Endothelial cell (in vitro differentiated cells): ENCODE measurements at regions not wholly inside any gene's neighbourhood (a gene's known extent, or its start where the extent isn't known, plus 50 kb on each side); places are given as distances from the start of the nearest gene placed in this dataset.

ENCODE experiments used
- DNase-seq: peaks from one replicate; pipeline ENCODE4 v3.0.0; 2021; ENCODE audit warnings: low spot score
- H3K27ac Mint-ChIP-seq: one replicate; pipeline ENCODE4 v1.8.0; 2021; ENCODE audit warnings: mixed read lengths, inconsistent platforms; ENCODE audit not compliant: unreplicated experiment
- H3K27me3 Mint-ChIP-seq: one replicate; pipeline ENCODE4 v1.8.0; 2021; ENCODE audit warnings: mild to moderate bottlenecking, moderate library complexity, mixed read lengths, inconsistent platforms; ENCODE audit not compliant: unreplicated experiment
- H3K36me3 Mint-ChIP-seq: one replicate; pipeline ENCODE4 v1.8.0; 2021; ENCODE audit warnings: mild to moderate bottlenecking, low read depth, mixed read lengths, inconsistent platforms; ENCODE audit not compliant: unreplicated experiment
- H3K4me1 Mint-ChIP-seq: one replicate; pipeline ENCODE4 v1.8.0; 2021; ENCODE audit warnings: mild to moderate bottlenecking, mixed read lengths, inconsistent platforms; ENCODE audit not compliant: unreplicated experiment
- H3K4me3 Mint-ChIP-seq: one replicate; pipeline ENCODE4 v1.8.0; 2021; ENCODE audit warnings: mild to moderate bottlenecking, mixed read lengths, inconsistent platforms; ENCODE audit not compliant: unreplicated experiment
- H3K9me3 Mint-ChIP-seq: one replicate; pipeline ENCODE4 v1.8.0; 2021; ENCODE audit warnings: mixed read lengths, inconsistent platforms; ENCODE audit not compliant: unreplicated experiment
- CTCF ChIP-seq: fragments of 200-600 bp; sonication (generic); IDR thresholded peaks from one replicate; pipeline ENCODE4 v1.5.0; 2021; ENCODE audit warnings: antibody characterized with exemption; ENCODE audit not compliant: unreplicated experiment

GRCh38 chr2:17083902-17084301 lies 418.3 kb upstream of the CYRIA start:
- Mint-ChIP-seq H3K27ac (no peak overlapping the region), H3K4me1 (peaks cover 11% of the 10 kb centered on the region), H3K9me3 (peaks cover 13% of the 10 kb centered on the region), H3K4me3 (no peak overlapping the region), H3K36me3 (peaks cover 11% of the 10 kb centered on the region), H3K27me3 (peaks cover 1% of the 10 kb centered on the region)
- DNase-seq = no peak
- TF ChIP-seq CTCF = no peak

GRCh38 chr2:17079262-17079661 lies 413.6 kb upstream of the CYRIA start:
- Mint-ChIP-seq H3K36me3 (peaks cover 20% of the 10 kb centered on the region), H3K4me3 (no peak overlapping the region), H3K4me1 (no peaks in the 10 kb centered on the region), H3K27me3 (no peaks in the 10 kb centered on the region), H3K9me3 (peaks cover 14% of the 10 kb centered on the region), H3K27ac (no peak overlapping the region)
- DNase-seq = no peak
- no peak for TF ChIP-seq CTCF

- no peak overlapping the region for H3K27ac Mint-ChIP-seq
- H3K36me3 Mint-ChIP-seq = peaks cover 21% of the 10 kb centered on the region
- H3K9me3 Mint-ChIP-seq = peaks cover 14% of the 10 kb centered on the region
- no peaks in the 10 kb centered on the region for H3K27me3 Mint-ChIP-seq
- H3K4me3 Mint-ChIP-seq = no peak overlapping the region
- no peaks in the 10 kb centered on the region for H3K4me1 Mint-ChIP-seq
- no peak for TF ChIP-seq CTCF
- DNase-seq = no peak
These were observed 410.9 kb upstream of the CYRIA start for GRCh38 chr2:17076533-17076932.

- Mint-ChIP-seq H3K36me3 (peaks cover 7% of the 10 kb centered on the region), H3K27ac (no peak overlapping the region), H3K4me1 (peaks cover 14% of the 10 kb centered on the region), H3K27me3 (peaks cover 2% of the 10 kb centered on the region), H3K9me3 (no peaks in the 10 kb centered on the region), H3K4me3 (no peak overlapping the region)
- no peak for TF ChIP-seq CTCF
- DNase-seq = no peak
These were observed 405.1 kb upstream of the CYRIA start for GRCh38 chr2:17070711-17071110.

DNA sequence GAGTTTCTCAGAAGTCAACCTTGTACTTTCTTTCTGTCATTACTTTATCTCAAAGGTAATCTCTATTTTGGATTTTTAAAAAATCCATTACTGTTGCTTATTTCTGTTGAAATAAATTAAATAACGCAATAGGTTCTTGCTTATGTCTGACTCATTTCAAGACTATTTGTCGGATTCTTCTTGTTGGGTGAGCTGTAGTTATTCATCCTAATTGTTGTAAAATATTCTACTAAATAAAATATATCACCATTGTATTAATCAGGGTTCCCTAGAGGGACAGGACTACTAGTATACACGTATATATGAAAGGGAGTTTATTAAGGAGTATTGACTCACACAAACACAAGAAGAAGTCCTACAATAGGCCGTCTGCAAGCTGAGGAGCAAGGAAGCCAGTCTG lies 403.9 kb upstream of the CYRIA start:
- Mint-ChIP-seq H3K4me1 (peaks cover 14% of the 10 kb centered on the region), H3K9me3 (no peaks in the 10 kb centered on the region), H3K27ac (peak overlapping the region; percentile 98), H3K4me3 (no peak overlapping the region), H3K27me3 (peaks cover 2% of the 10 kb centered on the region), H3K36me3 (peaks cover 7% of the 10 kb centered on the region)
- no peak for DNase-seq
- TF ChIP-seq CTCF = no peak
